Astrocyte of the spinal cord (primary cell): ENCODE measurements at regions not wholly inside any gene's neighbourhood (a gene's known extent, or its start where the extent isn't known, plus 50 kb on each side); places are given as distances from the start of the nearest gene placed in this dataset.

Experiments used
- DNase-seq: peaks from one replicate; pipeline ENCODE4 v3.0.0; 2011; ENCODE audit warnings: low read depth, low spot score
- H3K4me3 ChIP-seq: 2 replicates; pipeline ENCODE4 v1.5.1; 2011; ENCODE audit warnings: low read depth, mild to moderate bottlenecking, low read length, moderate library complexity
- CTCF ChIP-seq: IDR thresholded peaks from 2 replicates; pipeline ENCODE4 v1.5.1; 2012; ENCODE audit warnings: low read depth, mild to moderate bottlenecking, low read length, inconsistent platforms
- in situ Hi-C: cut with HindIII; loops from 2 replicates; pipeline ENCODE4 v1.10.0; 2017; ENCODE audit warnings: low sequenced_read_pairs

GRCh38 chr14:96987771-96988170 is 190.6 kb downstream of the VRK1 start:
- DNase-seq = no peak
- no peak for TF ChIP-seq CTCF
- in situ Hi-C loops = no loop called here
- H3K4me3 ChIP-seq = no peak overlapping the region

- no peak for DNase-seq
- H3K4me3 ChIP-seq = no peak overlapping the region
- in situ Hi-C loops = no loop called here
- TF ChIP-seq CTCF = no peak
Measured at GRCh38 chr14:96989306-96989705, 192.1 kb downstream of the VRK1 start.

GRCh38 chr14:96991226-96991625 is 194.0 kb downstream of the VRK1 start:
- DNase-seq = no peak
- H3K4me3 ChIP-seq = no peak overlapping the region
- TF ChIP-seq CTCF = no peak
- in situ Hi-C loops = no loop called here

- no peak overlapping the region for H3K4me3 ChIP-seq
- no peak for DNase-seq
- no peak for TF ChIP-seq CTCF
Measured at GRCh38 chr14:96994999-96995398, 197.8 kb downstream of the VRK1 start.

GRCh38 chr14:96997269-96997668 is 200.1 kb downstream of the VRK1 start:
- in situ Hi-C loops = no loop called here
- TF ChIP-seq CTCF = no peak
- DNase-seq = no peak

More at GRCh38 chr14:96994999-96995398, 197.8 kb downstream of the VRK1 start:
- in situ Hi-C loops = no loop called here

GRCh38 chr14:96997996-96998395 is 200.8 kb downstream of the VRK1 start:
- TF ChIP-seq CTCF = no peak
- no peak overlapping the region for H3K4me3 ChIP-seq
- no peak for DNase-seq
- in situ Hi-C loops = no loop called here

More at GRCh38 chr14:96997269-96997668, 200.1 kb downstream of the VRK1 start:
- H3K4me3 ChIP-seq = no peak overlapping the region

- in situ Hi-C loops = no loop called here
- no peak for TF ChIP-seq CTCF
- no peak for DNase-seq
- no peak overlapping the region for H3K4me3 ChIP-seq
Measured at GRCh38 chr14:96999654-97000155, 202.5 kb downstream of the VRK1 start.
